ENCODE measurements at regions not wholly inside any gene's neighbourhood (a gene's known extent, or its start where the extent isn't known, plus 50 kb on each side); places are given as distances from the start of the nearest gene placed in this dataset.

DNA sequence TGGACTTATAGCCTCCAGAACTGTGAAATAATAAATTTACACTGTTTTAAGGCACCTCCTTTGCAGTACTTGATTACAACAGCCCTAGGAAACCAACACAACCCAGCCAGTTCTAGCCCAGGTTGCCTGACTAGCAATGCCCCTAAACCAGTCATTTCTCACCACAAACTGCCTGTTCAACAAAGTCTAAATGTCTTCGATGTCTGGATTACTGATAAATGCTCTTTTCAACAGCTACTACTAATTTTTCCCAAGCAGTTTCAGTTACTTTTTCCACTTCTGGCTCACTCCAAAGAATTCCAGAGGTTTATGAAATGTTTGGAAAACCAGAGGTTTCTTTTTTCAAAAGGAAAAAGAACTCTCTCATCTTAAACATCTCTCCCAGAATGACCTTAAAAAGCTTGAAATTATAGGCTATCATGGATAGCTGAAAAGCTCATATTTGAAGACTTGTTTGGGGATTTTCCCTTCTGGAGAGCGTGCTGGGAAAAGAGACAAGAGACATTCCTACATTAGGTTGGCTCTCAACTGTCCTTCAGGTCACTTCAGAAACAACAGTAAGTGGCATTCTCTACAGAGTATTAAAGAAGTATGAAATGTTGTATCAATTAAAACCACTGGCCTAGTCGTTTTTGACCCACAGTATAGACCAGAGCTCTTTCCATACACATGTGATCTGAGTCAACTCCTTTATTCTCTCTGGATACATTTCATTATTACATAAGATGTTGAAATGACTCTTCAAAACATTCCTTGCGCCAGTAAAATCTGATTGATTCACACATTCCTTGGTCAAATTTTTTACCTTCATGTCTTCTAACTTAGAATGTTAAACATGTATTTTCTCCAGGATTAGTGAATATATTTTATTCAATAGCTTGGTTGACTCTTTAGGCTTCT is 265.9 kb downstream of the COL12A1 start:
- H3K9me3 ChIP-seq = no peaks in the 10 kb centered on the region
- WGBS, 5 donors = 62 to 76% (median 75%) methylated on average over 4 of the region's 4 CpGs
- no peaks in the 10 kb centered on the region for H3K27me3 ChIP-seq
- H3K4me3 ChIP-seq = no peak overlapping the region
- DNase-seq = no peak
- TF ChIP-seq POLR2A (IDR thresholded peaks at IDR 0.05) (no peak), POLR2AphosphoS5 (IDR thresholded peaks at IDR 0.05) (no peak), EP300 (IDR thresholded peaks at IDR 0.05) (no peak)
- TF ChIP-seq, protein P1, sequence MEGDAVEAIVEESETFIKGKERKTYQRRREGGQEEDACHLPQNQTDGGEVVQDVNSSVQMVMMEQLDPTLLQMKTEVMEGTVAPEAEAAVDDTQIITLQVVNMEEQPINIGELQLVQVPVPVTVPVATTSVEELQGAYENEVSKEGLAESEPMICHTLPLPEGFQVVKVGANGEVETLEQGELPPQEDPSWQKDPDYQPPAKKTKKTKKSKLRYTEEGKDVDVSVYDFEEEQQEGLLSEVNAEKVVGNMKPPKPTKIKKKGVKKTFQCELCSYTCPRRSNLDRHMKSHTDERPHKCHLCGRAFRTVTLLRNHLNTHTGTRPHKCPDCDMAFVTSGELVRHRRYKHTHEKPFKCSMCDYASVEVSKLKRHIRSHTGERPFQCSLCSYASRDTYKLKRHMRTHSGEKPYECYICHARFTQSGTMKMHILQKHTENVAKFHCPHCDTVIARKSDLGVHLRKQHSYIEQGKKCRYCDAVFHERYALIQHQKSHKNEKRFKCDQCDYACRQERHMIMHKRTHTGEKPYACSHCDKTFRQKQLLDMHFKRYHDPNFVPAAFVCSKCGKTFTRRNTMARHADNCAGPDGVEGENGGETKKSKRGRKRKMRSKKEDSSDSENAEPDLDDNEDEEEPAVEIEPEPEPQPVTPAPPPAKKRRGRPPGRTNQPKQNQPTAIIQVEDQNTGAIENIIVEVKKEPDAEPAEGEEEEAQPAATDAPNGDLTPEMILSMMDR (IDR thresholded peaks at IDR 0.05) = no peak
- H3K27ac ChIP-seq = no peak overlapping the region
- H3K4me1 ChIP-seq = no peaks in the 10 kb centered on the region
- intact Hi-C loops (cut with DNase I; ENCODE audit: low total_unique reads) = no loop called here
- H3K36me3 ChIP-seq = no peaks in the 10 kb centered on the region

DNA sequence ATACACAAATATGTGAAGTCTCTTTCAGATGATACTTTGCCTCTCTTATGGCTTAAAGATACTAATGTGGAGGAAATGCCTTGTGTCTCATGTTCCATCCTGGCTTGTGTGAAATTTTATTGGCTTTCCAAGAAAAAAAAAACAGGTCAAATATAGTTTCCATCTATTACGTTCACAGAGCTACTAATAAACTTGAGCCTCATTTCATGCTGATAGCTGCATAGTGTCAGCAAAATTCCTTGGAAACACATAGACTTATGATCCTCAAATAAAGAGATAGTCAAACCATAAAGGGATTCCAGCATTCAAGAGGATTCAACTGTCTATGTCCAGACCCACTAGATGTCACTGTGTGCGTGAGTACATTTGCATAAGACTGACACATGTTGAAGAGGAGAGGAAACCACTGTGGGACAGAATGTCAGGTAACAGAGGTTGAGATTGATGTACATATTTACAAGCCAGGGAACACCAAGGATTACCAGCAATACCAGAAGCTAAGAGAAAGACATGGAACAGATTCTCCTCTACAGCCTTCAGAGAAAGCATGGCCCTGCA is 266.6 kb downstream of the COL12A1 start:
- H3K27me3 ChIP-seq = no peaks in the 10 kb centered on the region
- H3K36me3 ChIP-seq = no peaks in the 10 kb centered on the region
- DNase-seq = peak in 1 of 2 donors; percentile 21
- H3K4me1 ChIP-seq = no peaks in the 10 kb centered on the region
- TF ChIP-seq, protein P1 (IDR thresholded peaks at IDR 0.05) = no peak
- TF ChIP-seq EP300 (IDR thresholded peaks at IDR 0.05) (no peak), POLR2AphosphoS5 (IDR thresholded peaks at IDR 0.05) (no peak)
- intact Hi-C loops (cut with DNase I; ENCODE audit: low total_unique reads) = no loop called here
- no peak overlapping the region for H3K4me3 ChIP-seq
- H3K27ac ChIP-seq = no peak overlapping the region
- H3K9me3 ChIP-seq = no peaks in the 10 kb centered on the region
- 71 to 85% (median 80%) methylated on average over 2 of the region's 2 CpGs for WGBS, 5 donors

DNA sequence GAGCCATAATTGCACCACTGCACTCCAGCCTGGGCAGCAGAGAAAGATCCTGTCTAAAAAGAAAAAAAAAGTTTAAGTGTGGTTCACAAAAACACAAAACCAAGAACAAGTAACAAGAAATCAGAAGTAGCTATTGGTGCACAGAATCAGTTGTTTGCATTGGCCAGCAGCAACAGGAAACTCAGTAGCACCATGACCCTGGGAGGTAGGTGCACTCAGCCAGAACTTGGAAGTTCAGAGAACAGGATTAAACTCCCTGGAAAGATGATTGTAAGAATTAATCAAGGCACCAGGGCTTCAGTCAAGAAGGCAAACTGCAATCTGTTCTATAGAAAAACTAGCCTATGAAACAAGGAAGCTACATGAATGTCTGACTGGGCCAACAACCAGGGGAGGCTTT is 267.9 kb downstream of the COL12A1 start:
- TF ChIP-seq POLR2A (IDR thresholded peaks at IDR 0.05) = no peak
- TF ChIP-seq, protein P1 (IDR thresholded peaks at IDR 0.05) = no peak
- TF ChIP-seq EP300 (IDR thresholded peaks at IDR 0.05) = no peak
- TF ChIP-seq POLR2AphosphoS5 (IDR thresholded peaks at IDR 0.05) = no peak
- Histone ChIP-seq H3K27me3 (no peaks in the 10 kb centered on the region), H3K4me3 (no peak overlapping the region), H3K36me3 (no peaks in the 10 kb centered on the region), H3K9me3 (no peaks in the 10 kb centered on the region), H3K27ac (no peak overlapping the region), H3K4me1 (no peaks in the 10 kb centered on the region)
- intact Hi-C loops (cut with DNase I; ENCODE audit: low total_unique reads) = no loop called here
- no peak for DNase-seq

DNA sequence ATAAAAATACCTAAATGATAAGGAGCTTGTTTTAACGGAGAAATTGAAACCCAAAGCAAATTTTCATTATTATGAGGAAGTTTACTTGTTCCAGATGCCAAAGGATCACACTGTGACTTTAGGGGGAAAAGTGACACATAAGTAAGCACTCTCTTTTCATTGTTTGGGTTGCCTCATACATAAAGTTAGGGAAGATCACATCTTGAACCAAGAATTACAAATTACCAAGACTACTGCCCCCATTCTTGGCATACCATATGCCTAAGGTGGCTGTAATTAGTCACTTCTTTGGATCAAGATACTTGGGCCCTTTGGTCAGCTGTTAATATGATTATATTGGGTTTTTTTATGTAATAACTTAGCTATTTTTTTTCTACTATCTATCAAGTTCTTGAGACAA is 269.0 kb downstream of the COL12A1 start:
- DNase-seq = no peak
- intact Hi-C loops (cut with DNase I; ENCODE audit: low total_unique reads) = no loop called here

More for the DNA sequence above, 269.0 kb downstream of the COL12A1 start:
- no peaks in the 10 kb centered on the region for H3K27me3 ChIP-seq
- H3K27ac ChIP-seq = no peak overlapping the region
- H3K4me3 ChIP-seq = no peak overlapping the region
- 20 to 42% (median 28%) methylated on average over 1 of the region's 1 CpG for WGBS, 5 donors
- H3K36me3 ChIP-seq = no peaks in the 10 kb centered on the region
- TF ChIP-seq, protein P1 (IDR thresholded peaks at IDR 0.05) = no peak
- TF ChIP-seq POLR2A (IDR thresholded peaks at IDR 0.05) (no peak), POLR2AphosphoS5 (IDR thresholded peaks at IDR 0.05) (no peak), EP300 (IDR thresholded peaks at IDR 0.05) (no peak)
- H3K9me3 ChIP-seq = no peaks in the 10 kb centered on the region
- peaks cover 0 to under 1% (median 0%) of the 10 kb centered on the region in 4 donors for H3K4me1 ChIP-seq

Measured in stomach (tissue), 8 donors.